Activated CD4-positive, alpha-beta T cell treated with anti-CD3 and anti-CD28 coated beads, Interleukin-2, amount 50 U/mL, for 16 hours (primary cell): ENCODE measurements at regions not wholly inside any gene's neighbourhood (a gene's known extent, or its start where the extent isn't known, plus 50 kb on each side); places are given as distances from the start of the nearest gene placed in this dataset.
"Not testable (repeated sequence)": the region's sequence is repeated elsewhere in the genome, so short reads cannot be mapped to it uniquely, and the experiment has no call there.

ENCODE experiments used
- DNase-seq: peaks from one replicate; pipeline ENCODE4 v3.0.0-alpha.2; 2020

DNA sequence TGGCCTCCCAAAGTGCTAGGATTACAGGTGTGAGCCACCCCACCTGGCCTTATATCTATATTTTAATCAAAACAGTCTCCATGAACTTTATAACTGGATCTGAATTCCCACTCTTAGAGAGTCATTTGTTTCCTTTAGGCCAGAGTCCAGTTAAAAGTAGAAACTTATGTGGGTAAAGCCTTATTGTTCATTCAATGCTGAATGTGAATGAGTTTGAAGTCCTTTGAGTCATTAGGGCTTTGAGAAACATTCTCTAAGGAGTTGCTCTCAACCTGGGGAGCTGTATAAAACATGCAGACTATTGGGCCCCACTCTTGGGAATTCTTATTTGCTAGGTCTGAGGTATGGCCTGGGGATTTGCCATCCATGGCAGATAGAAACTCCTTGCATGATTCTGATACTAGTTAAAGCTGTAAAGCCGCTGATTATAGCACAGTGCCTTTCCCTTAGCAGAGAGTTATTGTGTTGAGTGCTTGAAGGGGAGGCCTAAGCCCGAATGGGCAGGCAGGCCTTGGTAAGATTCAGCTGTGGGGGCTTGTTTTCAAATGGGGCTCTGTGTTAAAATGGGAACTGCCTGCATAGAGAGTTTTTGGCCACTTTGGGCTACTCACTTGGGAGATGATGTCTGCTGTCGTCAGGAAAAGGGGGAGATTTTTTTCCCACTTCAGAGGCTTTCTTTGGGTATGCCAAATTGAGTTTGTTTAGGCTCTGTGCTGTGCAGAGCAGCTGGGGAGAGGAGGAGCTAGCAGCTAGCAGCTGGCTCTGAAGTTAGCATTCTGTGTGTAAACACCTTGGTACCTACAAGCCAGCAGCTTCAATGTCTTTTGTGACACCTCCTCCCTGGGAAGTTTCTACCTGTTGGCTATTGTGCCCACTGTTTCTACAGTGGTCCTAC lies 117.5 kb downstream of the DACT1 start:
- DNase-seq, result no peak

- no peak for DNase-seq
These were observed 122.4 kb downstream of the DACT1 start for GRCh38 chr14:58760121-58760520.

DNA sequence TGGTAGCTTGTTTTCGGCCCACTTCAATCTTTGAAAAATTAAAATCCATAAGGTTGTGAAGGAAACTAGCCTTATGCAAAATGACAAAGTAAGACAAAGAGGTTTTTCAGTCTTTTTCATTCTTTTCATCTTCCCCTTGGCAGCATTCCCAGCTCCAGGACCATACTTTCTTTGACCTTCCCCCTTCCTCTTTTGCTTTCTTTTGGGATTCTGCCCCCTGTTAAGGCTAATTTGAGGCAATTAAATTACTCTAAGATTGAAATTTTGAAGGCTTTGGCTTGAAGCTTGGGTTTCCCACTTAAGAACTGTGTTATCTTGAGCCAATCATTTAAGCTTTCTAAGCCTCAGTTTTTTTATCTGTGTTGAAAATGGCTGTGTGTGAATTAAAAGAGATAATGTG lies 124.9 kb downstream of the DACT1 start:
- no peak for DNase-seq

DNA sequence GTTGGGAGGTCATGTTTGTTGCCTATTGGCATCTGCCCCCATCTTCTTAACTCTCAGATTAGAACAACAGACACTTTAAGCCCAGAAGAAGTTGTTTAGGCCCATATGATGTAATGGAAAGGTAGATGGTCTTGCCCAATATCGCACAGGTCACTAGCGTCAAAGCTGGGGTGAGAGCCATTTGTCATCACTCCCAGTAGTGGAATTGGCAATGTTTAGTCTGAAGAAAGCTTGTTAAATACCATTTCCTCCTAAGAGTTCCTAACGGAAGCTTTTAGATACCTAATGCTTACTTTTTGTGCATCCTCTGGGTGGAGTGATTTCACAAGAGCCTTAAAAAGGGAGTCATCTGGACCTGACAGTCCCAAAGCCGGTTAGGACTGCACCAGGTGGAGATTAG lies 125.4 kb downstream of the DACT1 start:
- DNase-seq, result no peak

GRCh38 chr14:58765418-58765831 lies 127.7 kb downstream of the DACT1 start:
- no peak for DNase-seq

DNA sequence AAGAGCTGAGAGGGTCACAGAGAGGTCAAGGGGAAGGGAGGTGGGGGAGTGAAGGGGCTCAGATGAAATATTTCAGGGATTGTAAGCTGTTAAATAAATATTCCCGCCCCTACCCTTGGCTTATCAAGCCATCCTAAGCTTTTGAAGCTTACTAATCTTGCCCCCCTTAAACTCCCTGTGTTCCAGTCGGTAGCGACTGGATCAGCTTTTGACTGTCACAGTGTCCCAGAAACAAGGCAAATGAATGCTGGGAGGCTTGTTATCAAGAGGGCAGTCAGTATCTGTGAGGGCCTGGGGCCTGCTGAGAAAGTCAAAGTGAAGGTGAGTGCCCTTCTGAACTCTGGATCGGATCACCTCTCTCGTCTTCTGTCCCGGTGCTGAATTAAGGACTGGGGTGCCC lies 128.1 kb downstream of the DACT1 start:
- no peak for DNase-seq

DNA sequence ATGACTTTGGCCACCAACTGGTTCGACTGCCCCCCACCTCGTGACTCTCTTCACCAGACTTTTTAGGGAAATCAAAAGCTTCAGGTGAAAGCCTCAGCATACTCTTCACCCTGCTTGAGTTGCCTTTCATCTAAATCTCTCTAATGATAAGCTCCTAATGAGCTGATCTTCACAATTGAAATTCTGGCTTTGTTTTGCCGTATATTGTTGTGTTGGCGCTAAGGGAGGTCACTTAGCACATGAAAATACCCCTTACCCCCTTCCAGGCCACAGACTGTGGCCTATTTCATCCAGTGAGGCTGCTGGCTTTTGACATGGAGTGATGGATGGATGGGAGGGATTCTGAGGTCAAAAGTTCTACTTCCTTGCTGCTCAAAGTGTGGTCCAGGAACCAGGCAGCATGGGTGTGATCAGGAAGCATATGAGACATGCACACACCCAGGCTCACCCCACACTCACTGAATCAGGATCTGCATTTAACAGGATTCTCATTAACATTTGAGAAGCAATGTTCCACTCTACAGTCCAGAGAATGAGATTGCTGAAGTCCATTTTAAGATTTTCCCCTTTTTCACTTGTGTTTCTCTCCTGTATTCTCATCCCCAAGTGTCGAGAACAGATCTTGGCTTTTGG lies 131.4 kb downstream of the DACT1 start:
- no peak for DNase-seq

- DNase-seq, result no peak
These were observed 132.0 kb downstream of the DACT1 start for GRCh38 chr14:58769771-58770170.

DNA sequence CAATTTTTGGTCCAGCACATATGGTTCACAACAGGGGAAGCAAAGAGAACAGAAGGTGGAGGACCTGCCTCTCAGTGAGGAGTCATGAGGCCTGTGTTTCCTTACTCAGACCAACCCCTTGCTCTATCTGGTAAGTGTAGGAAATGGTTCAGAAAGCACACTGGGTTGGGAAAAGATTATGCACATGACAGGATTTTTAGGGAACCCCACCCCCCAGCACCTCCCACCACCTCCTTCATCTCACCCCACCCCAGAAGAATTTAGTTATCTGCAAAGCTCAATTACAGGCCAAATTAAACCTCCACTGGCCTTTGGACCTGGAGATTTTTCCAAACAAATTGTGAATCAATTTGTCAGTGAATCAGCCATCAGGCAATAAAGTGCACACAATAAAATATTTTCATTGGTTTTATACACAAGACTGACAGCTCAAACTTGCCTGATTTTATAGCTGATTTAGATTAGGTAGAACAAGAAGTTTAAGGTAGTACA lies 132.8 kb downstream of the DACT1 start:
- DNase-seq, result no peak

DNA sequence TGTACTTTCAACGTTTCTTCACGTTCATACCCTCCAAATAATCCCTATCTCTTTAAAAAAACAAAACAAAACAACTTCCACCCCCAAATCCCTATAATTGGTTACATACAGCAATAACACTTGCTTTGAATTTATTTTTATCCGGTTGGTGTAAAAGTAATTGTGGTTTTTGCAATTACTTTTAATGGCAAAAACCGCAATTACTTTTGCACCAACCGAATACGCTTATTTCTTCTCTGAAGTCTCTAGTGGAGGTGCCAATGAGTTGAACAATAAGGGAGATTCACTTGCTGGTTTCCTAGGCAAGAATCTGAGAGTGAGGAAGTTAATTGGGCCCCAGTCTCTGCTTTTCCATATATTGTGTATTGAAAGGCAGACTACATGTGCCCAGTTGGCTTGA lies 133.3 kb downstream of the DACT1 start:
- no peak for DNase-seq

DNA sequence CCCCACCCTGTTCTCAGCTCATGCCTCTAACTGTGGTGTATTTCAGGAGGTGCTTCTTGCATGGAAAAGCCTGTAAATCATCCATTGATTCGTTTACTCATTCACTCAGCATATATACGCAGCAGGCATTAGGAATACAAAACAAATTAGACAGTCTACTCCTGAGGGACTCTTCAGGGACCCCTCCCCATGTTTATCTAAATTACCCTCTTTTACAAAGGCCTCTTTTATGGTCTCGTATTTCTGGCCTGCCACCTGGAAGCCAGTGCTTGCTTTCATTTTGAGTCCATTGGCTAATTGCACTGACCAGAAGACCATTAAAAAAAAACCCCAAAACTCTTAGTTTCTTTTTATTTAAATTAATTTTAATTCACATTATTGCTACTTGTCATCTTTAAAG lies 134.4 kb downstream of the DACT1 start:
- DNase-seq, result no peak

DNA sequence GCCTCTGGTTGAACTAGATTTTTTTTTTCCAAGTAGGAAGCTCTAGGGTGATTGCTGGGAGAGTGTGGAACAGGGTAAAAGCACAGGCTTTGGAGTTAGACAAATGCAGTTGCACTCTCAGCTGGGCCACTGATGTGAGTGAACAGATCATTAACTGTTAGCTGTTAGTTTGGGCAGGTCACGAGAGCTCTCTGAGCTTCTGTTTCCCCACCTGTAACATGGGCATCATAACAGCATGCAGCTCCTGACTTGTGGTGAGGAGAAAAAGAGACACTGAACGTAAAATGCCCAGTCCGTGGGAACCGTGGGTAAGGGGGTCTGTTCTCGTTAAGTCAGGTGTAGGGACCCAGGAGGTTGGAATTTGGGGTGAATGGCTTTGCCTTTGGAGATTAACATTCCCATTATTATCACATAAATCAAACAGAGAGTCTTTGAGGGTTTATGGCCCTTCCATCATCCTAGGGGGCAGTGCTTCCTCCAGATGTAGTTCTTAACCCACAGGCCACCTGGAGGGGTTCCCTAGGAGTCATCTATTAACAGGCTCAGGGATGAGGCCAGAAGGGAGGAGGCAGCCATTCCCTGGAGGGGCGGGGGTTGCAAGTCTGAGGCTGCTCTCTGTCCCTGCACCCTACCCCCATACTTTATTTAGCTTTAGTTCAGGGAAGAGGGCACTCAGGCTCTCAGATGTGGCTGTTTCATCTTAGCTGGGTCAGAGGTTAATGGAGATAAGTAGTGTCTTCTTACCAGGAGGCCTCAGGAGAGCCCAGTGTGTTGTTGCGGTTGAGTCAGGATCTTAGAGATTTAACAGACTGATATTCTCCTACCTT lies 135.2 kb downstream of the DACT1 start:
- DNase-seq, result no peak

DNA sequence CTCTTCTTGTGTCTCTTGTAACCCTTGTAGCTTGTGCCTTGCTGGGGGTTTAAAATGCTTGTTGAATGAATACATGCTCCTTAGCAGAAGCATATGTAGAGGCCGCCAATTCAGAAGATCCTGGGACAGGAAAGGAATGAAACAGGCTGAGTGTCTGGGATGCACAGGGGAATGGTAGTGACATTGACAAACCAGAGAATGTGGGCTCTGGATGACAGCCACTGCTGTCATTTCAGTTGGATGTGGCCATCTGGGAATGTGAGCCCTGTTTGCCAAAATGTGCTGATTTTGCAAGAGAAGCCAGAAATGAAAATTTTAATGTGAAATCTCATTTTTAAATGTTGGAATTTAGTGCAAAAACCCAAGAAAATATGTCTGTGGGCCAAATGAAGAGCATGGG lies 136.8 kb downstream of the DACT1 start:
- DNase-seq, result no peak

- not testable (repeated sequence) for DNase-seq
These were observed 137.4 kb downstream of the DACT1 start for GRCh38 chr14:58775130-58775529.

DNA sequence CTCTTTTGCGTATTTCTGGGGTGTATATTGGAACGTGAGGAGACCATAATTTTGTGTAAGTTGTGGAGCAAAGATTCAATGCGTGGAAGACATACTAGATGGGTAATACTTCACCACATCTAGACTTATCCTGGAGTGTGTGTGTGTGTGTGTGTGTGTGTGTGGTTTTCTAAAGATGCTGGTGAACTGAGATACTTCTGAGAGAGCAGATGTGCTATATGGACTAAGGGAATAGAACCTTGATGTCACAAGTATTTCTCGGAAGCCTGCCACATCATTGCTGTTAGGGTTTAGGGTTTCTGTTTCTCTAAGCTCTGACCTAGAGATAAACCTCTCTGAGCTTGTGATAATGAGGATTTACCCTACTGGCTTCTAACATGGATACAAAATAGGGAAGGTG lies 138.8 kb downstream of the DACT1 start:
- no peak for DNase-seq

- DNase-seq, result no peak
These were observed 139.8 kb downstream of the DACT1 start for GRCh38 chr14:58777541-58777979.

DNA sequence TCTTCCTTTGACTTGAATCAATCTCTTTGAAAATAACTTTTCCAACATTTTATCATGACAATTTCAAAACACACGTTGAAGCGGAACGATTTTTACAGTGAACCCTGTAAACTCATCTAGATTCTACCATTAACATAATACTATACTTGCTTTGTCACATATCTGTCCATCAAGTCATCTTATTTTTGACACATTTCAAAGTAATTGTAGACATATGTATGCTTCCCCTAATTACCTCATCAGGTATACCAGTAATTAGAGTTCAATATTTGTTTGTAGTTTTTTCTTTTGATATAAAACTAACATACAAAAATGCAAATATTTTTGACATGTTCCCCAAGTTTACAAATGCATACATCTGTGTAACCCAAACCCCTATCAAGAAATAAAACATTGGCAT lies 140.4 kb downstream of the DACT1 start:
- no peak for DNase-seq

- DNase-seq, result no peak
These were observed 141.6 kb downstream of the DACT1 start for GRCh38 chr14:58779376-58779775.

DNA sequence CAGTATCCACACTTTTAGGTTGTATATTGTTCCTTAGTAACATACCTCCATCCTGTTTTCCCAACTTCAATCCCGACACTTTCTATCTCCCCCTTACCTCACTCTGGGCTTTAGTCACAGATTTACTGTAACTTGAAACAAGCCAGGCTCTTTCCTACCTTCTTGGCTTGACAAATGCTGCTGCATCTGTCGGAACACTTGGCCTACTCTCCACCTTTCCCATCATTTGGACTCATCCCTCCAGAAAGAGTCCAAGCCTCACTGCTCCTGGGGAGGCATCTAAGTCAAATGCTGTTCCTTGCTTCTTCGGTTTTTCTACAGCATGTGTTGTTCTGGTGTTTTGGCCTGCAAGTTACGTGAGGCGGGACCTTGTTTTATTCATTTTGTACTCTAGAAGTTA lies 142.4 kb downstream of the DACT1 start:
- DNase-seq, result no peak

DNA sequence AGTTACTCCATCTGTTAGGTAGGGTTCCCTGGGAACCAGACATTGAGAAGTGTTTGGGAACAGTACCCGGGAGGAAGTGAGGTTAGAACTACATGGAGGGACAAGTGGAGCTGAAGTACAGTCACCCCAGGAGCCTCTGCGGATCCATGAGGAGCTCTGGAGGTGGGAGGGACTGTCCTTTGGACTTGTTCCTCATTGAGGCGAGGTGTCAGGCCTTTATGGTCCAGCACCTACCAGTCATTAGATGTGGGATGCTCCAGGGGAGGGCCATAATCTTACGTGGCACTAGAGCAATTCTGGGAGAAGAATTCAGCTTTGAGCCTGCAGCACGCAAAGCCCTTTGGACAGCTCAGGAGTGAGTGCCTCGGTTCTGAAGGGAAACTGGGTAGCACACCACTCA lies 142.8 kb downstream of the DACT1 start:
- DNase-seq, result no peak

- DNase-seq, result no peak
These were observed 144.2 kb downstream of the DACT1 start for GRCh38 chr14:58782011-58782410.

- DNase-seq, result no peak
These were observed 146.2 kb downstream of the DACT1 start for GRCh38 chr14:58783792-58784511.

- no peak for DNase-seq
These were observed 147.2 kb downstream of the DACT1 start for GRCh38 chr14:58784931-58785330.
